ENCODE measurements at regions not wholly inside any gene's neighbourhood (a gene's known extent, or its start where the extent isn't known, plus 50 kb on each side); places are given as distances from the start of the nearest gene placed in this dataset.
A peak's percentile ranks its signal among the peaks of the same experiment; 100 is the strongest.

DNA sequence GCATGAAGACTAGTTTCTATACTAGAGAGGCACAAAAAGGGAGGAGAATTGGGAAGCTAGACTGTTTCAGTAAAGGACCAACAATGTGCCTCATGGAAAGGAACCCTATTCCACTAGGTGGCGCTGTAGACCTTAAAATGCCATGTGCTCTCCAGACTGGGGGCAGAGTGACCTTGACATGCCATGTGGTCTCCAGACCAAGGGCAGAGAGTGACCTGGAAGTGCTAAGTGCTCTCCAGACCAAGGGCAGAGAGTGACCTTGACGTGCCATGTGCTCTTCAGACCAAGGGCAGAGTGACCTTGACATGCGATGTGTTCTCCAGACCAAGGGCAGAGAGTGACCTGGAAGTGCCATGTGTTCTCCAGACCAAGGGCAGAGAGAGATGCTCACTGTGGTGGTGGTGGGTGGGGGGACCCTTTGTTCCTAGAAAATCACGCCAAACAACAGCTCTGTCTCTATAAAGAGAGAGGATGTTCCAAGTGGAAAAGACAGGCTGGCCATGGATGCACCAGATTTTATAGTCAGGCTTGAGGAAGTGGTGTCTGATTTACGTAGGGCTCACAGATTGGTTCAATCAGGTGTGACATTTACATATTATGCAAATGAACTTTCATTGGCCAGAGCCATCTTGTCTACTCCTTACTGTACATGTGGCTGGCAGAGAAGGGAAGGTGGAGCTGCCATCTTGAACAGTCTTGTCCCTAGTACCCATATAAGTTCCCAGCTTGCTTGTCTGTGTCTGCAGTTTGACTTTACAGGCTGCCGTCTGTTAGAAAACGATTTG lies 344.0 kb upstream of the DDX18 start:
- no peaks in the 10 kb centered on the region for H3K79me2 ChIP-seq (ENCODE audit: insufficient read depth, low read length)
- H3K4me3 ChIP-seq (ENCODE audit: low read depth, low read length, poor library complexity, severe bottlenecking): no peak overlapping the region
- H3K9ac ChIP-seq (ENCODE audit: low read length): no peak overlapping the region
- H3K4me1 ChIP-seq (ENCODE audit: insufficient read depth, low read length, severe bottlenecking): no peaks in the 10 kb centered on the region
- no peaks in the 10 kb centered on the region for H3K9me2 ChIP-seq (ENCODE audit: low read depth, low read length)
- TF ChIP-seq, protein P1, sequence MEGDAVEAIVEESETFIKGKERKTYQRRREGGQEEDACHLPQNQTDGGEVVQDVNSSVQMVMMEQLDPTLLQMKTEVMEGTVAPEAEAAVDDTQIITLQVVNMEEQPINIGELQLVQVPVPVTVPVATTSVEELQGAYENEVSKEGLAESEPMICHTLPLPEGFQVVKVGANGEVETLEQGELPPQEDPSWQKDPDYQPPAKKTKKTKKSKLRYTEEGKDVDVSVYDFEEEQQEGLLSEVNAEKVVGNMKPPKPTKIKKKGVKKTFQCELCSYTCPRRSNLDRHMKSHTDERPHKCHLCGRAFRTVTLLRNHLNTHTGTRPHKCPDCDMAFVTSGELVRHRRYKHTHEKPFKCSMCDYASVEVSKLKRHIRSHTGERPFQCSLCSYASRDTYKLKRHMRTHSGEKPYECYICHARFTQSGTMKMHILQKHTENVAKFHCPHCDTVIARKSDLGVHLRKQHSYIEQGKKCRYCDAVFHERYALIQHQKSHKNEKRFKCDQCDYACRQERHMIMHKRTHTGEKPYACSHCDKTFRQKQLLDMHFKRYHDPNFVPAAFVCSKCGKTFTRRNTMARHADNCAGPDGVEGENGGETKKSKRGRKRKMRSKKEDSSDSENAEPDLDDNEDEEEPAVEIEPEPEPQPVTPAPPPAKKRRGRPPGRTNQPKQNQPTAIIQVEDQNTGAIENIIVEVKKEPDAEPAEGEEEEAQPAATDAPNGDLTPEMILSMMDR (IDR thresholded peaks at IDR 0.05; ENCODE audit: low read length): peak; percentile 86
- no peak for TF ChIP-seq EZH2 (IDR thresholded peaks at IDR 0.05; ENCODE audit: borderline replicate concordance, low read length)
- no peaks in the 10 kb centered on the region for H3K9me3 ChIP-seq (ENCODE audit: low read length)
- no peaks in the 10 kb centered on the region for H3K27me3 ChIP-seq (ENCODE audit: insufficient read depth, low read length)
- H4K20me1 ChIP-seq (ENCODE audit: insufficient read depth, low read length): no peaks in the 10 kb centered on the region
- H3K36me3 ChIP-seq (ENCODE audit: insufficient read depth, low read length): no peaks in the 10 kb centered on the region
- no peak overlapping the region for H2AFZ ChIP-seq (ENCODE audit: low read length)
- H3K27ac ChIP-seq (ENCODE audit: low read depth, low read length, poor library complexity, severe bottlenecking): no peak overlapping the region
- H3K4me2 ChIP-seq (ENCODE audit: low read length): no peak overlapping the region
- no peaks in the 10 kb centered on the region for H3F3A ChIP-seq (ENCODE audit: insufficient read depth, low read length)

DNA sequence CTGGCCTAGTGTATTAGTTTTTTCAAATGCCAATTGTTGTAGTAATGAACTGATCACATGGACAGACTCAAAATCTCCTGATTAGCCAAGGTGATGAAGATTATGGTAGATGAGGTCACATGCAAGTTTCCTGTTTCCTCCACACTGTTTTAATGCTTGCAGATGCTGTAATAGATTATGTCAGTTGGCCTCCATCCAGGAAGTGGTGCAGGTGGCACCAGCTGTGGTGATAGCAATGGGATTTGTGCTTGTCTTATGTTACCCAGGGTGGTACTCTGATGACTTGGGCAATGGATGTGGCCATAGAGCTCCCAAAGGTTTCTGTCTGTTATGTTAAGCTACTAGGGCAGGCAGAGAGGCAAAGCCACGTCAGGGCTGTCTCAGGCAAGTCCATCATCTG lies 332.9 kb upstream of the DDX18 start:
- Histone ChIP-seq H4K20me1 (ENCODE audit: insufficient read depth, low read length) (no peaks in the 10 kb centered on the region), H3K4me1 (ENCODE audit: insufficient read depth, low read length, severe bottlenecking) (no peaks in the 10 kb centered on the region), H3K36me3 (ENCODE audit: insufficient read depth, low read length) (no peaks in the 10 kb centered on the region), H3F3A (ENCODE audit: insufficient read depth, low read length) (no peaks in the 10 kb centered on the region), H3K4me3 (ENCODE audit: low read depth, low read length, poor library complexity, severe bottlenecking) (no peak overlapping the region), H3K4me2 (ENCODE audit: low read length) (no peak overlapping the region), H2AFZ (ENCODE audit: low read length) (no peak overlapping the region), H3K27ac (ENCODE audit: low read depth, low read length, poor library complexity, severe bottlenecking) (no peak overlapping the region), H3K9me2 (ENCODE audit: low read depth, low read length) (no peaks in the 10 kb centered on the region), H3K27me3 (ENCODE audit: insufficient read depth, low read length) (no peaks in the 10 kb centered on the region), H3K9ac (ENCODE audit: low read length) (no peak overlapping the region), H3K9me3 (ENCODE audit: low read length) (no peaks in the 10 kb centered on the region), H3K79me2 (ENCODE audit: insufficient read depth, low read length) (no peaks in the 10 kb centered on the region)
- TF ChIP-seq, protein P1 (IDR thresholded peaks at IDR 0.05; ENCODE audit: low read length): no peak
- no peak for TF ChIP-seq EZH2 (IDR thresholded peaks at IDR 0.05; ENCODE audit: borderline replicate concordance, low read length)

DNA sequence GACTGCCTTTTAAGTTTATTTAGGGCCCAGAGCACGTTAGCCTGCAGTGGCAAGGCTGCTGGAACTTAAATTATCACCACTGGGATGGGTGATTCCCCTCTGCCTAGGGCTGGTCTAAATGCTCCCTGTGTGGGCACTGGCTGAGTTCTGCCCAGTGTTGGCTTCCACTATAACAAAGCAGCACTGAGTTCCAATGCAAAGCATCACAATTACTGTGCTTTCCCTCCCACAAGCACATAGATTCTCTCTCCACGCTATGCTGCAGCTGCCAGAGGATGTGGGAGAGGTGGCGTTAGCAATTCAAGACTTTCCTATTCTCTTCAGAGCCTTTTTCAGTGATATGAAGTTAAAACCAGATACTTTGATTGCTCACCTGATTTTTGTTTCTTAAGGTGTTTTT lies 328.9 kb upstream of the DDX18 start:
- no peaks in the 10 kb centered on the region for H3K9me2 ChIP-seq (ENCODE audit: low read depth, low read length)
- no peaks in the 10 kb centered on the region for H3K27me3 ChIP-seq (ENCODE audit: insufficient read depth, low read length)
- TF ChIP-seq EZH2 (IDR thresholded peaks at IDR 0.05; ENCODE audit: borderline replicate concordance, low read length): no peak
- TF ChIP-seq, protein P1 (IDR thresholded peaks at IDR 0.05; ENCODE audit: low read length): no peak
- no peaks in the 10 kb centered on the region for H3K9me3 ChIP-seq (ENCODE audit: low read length)
- no peaks in the 10 kb centered on the region for H3K4me1 ChIP-seq (ENCODE audit: insufficient read depth, low read length, severe bottlenecking)
- no peak overlapping the region for H3K9ac ChIP-seq (ENCODE audit: low read length)
- no peaks in the 10 kb centered on the region for H4K20me1 ChIP-seq (ENCODE audit: insufficient read depth, low read length)
- no peak overlapping the region for H3K4me3 ChIP-seq (ENCODE audit: low read depth, low read length, poor library complexity, severe bottlenecking)
- H3K79me2 ChIP-seq (ENCODE audit: insufficient read depth, low read length): no peaks in the 10 kb centered on the region
- H2AFZ ChIP-seq (ENCODE audit: low read length): no peak overlapping the region
- H3F3A ChIP-seq (ENCODE audit: insufficient read depth, low read length): no peaks in the 10 kb centered on the region
- H3K4me2 ChIP-seq (ENCODE audit: low read length): no peak overlapping the region
- no peaks in the 10 kb centered on the region for H3K36me3 ChIP-seq (ENCODE audit: insufficient read depth, low read length)
- no peak overlapping the region for H3K27ac ChIP-seq (ENCODE audit: low read depth, low read length, poor library complexity, severe bottlenecking)
